ENCODE measurements at regions not wholly inside any gene's neighbourhood (a gene's known extent, or its start where the extent isn't known, plus 50 kb on each side); places are given as distances from the start of the nearest gene placed in this dataset.

GRCh38 chr10:130994845-130995244, 316.7 kb downstream of the TCERG1L start:
- Histone ChIP-seq H3K4me3 (no peak overlapping the region), H3K27ac (no peak overlapping the region), H3K4me2 (no peak overlapping the region), H3K4me1 (no peaks in the 10 kb centered on the region), H3K9me3 (no peaks in the 10 kb centered on the region)
- no peak for ATAC-seq
- DNase-seq (ENCODE audit: low read depth in 1 of 2, low spot score in 1 of 2) = no peak
- FAIRE-seq = no peak
- ChIA-PET CTCF (interaction anchor here (0.6 to 1.2 kb wide), 2 partner anchors 16 to 1308 kb away, joined by 3 to 5 read pairs; no protein-coding TSS in a partner anchor), POLR2A (no interaction called here)
- 5% methylated on average over 7 of the region's 7 CpGs for WGBS (ENCODE audit: missing lambda C conversion rate)
- TF ChIP-seq EP300 (IDR thresholded peaks at IDR 0.05) = no peak
- no peak for TF ChIP-seq FOSL2 (IDR thresholded peaks at IDR 0.05)
- TF ChIP-seq FOSL2 (CRISPR knock-in tag; IDR thresholded peaks at IDR 0.05) = no peak
- TF ChIP-seq USF2 (IDR thresholded peaks at IDR 0.05) = no peak
- no peak for TF ChIP-seq JUN (IDR thresholded peaks at IDR 0.05)
- TF ChIP-seq PHF8 (IDR thresholded peaks at IDR 0.05; ENCODE audit: borderline replicate concordance, low read depth) = no peak
- TF ChIP-seq CHD4 (IDR thresholded peaks at IDR 0.05; ENCODE audit: borderline replicate concordance) = no peak
- no peak for TF ChIP-seq RNF2 (IDR thresholded peaks at IDR 0.05; ENCODE audit: borderline replicate concordance, low read depth)
- no peak for TF ChIP-seq BHLHE40 (IDR thresholded peaks at IDR 0.05; ENCODE audit: low read depth, low read length)

- WGBS (ENCODE audit: missing lambda C conversion rate) = 2% methylated on average over 8 of the region's 8 CpGs
- TF ChIP-seq RNF2 (IDR thresholded peaks at IDR 0.05; ENCODE audit: borderline replicate concordance, low read depth) (no peak), HOXB5 (CRISPR knock-in tag; IDR thresholded peaks at IDR 0.05) (no peak), USF2 (IDR thresholded peaks at IDR 0.05) (no peak), MAX (IDR thresholded peaks at IDR 0.05) (no peak), CBX2 (IDR thresholded peaks at IDR 0.05; ENCODE audit: borderline replicate concordance, low read depth) (no peak), KDM5A (IDR thresholded peaks at IDR 0.05) (no peak), CHD4 (IDR thresholded peaks at IDR 0.05; ENCODE audit: borderline replicate concordance) (no peak), RFX5 (IDR thresholded peaks at IDR 0.05) (no peak), EP300 (IDR thresholded peaks at IDR 0.05) (no peak), ATOH8 (CRISPR knock-in tag; IDR thresholded peaks at IDR 0.05; ENCODE audit: low read depth) (no peak), TP53 (CRISPR knock-in tag; IDR thresholded peaks at IDR 0.05) (no peak), SREBF2 (IDR thresholded peaks at IDR 0.05) (no peak), RARB (CRISPR knock-in tag; IDR thresholded peaks at IDR 0.05) (no peak)
- H3K27ac ChIP-seq = no peak overlapping the region
- CTCF ChIA-PET = no interaction called here
- no peak for ATAC-seq
- POLR2A ChIA-PET = no interaction called here
- FAIRE-seq = no peak
- no peak overlapping the region for H3K4me2 ChIP-seq
- H3K4me1 ChIP-seq = no peaks in the 10 kb centered on the region
- H3K9me3 ChIP-seq = no peaks in the 10 kb centered on the region
- H3K4me3 ChIP-seq = no peak overlapping the region
- DNase-seq (ENCODE audit: low read depth in 1 of 2, low spot score in 1 of 2) = no peak
Observed at GRCh38 chr10:130997267-130998045, 314.1 kb downstream of the TCERG1L start.

GRCh38 chr10:130998046-130998435, 313.5 kb downstream of the TCERG1L start:
- Histone ChIP-seq H3K9me3 (no peaks in the 10 kb centered on the region), H3K27ac (no peak overlapping the region), H3K4me2 (no peak overlapping the region), H3K4me1 (no peaks in the 10 kb centered on the region), H3K4me3 (no peak overlapping the region)
- FAIRE-seq (no peak), ATAC-seq (no peak), DNase-seq (ENCODE audit: low read depth in 1 of 2, low spot score in 1 of 2) (no peak)
- CTCF ChIA-PET = no interaction called here
- TF ChIP-seq ZFP36 (IDR thresholded peaks at IDR 0.05; ENCODE audit: borderline replicate concordance, partially characterized antibody) = no peak
- no peak for TF ChIP-seq FOXS1 (CRISPR knock-in tag; IDR thresholded peaks at IDR 0.05)
- TF ChIP-seq NFE2L2 (conservative IDR thresholded peaks at IDR 0.05; ENCODE audit: low read length) = no peak
- no peak for TF ChIP-seq RAD21 (conservative IDR thresholded peaks at IDR 0.05 in 1 of 2, IDR thresholded peaks at IDR 0.05 in 1 of 2)
- no peak for TF ChIP-seq HOXA7 (CRISPR knock-in tag; IDR thresholded peaks at IDR 0.05)
- TF ChIP-seq JUN (IDR thresholded peaks at IDR 0.05) = no peak
- no peak for TF ChIP-seq USF2 (IDR thresholded peaks at IDR 0.05)
- WGBS (ENCODE audit: missing lambda C conversion rate) = 3% methylated on average over 5 of the region's 5 CpGs
- POLR2A ChIA-PET = no interaction called here

All from A549 (cell line).